H1 (cell line): ENCODE measurements at regions not wholly inside any gene's neighbourhood (a gene's known extent, or its start where the extent isn't known, plus 50 kb on each side); places are given as distances from the start of the nearest gene placed in this dataset.

Experiments
- CTCF ChIA-PET: fragments of 300-600 bp; sonication (Branson Sonifier 250); formaldehyde crosslinking; loops from one replicate; lab custom pipeline; 2021; ENCODE audit not compliant: partially characterized antibody; lab: Charles Lee
- POLR2A ChIA-PET: fragments of 300-600 bp; sonication (Branson Sonifier 250); formaldehyde crosslinking; loops from one replicate; lab custom pipeline; 2021; ENCODE audit warnings: inconsistent platforms; ENCODE audit not compliant: partially characterized antibody; lab: Charles Lee
- DNase-seq, 2 experiments: peaks; one replicate each; pipeline versions ENCODE4 v3.0.0 to v3.0.0-alpha.2; 2010 to 2022; ENCODE audit warnings: low spot score in 2 of 2, low read depth in 1 of 2, mixed read lengths in 1 of 2
- FAIRE-seq: peaks from 2 replicates; lab custom pipeline; 2011; peaks lifted over from hg19 to GRCh38; lab: Jason Lieb, UNC
- H2AFZ ChIP-seq: 2 replicates; pipeline ENCODE4 v1.8.1; 2012; ENCODE audit warnings: low read length, inconsistent platforms
- H2AK5ac ChIP-seq: 2 replicates; pipeline ENCODE4 v1.6.1; 2013; ENCODE audit warnings: low read depth, low read length
- H2BK120ac ChIP-seq: replicated peaks from 2 replicates; pipeline ENCODE3; 2013; ENCODE audit warnings: low read depth, low read length, inconsistent platforms
- H2BK12ac ChIP-seq: 2 replicates; pipeline ENCODE4 v1.6.1; 2013; ENCODE audit warnings: low read depth, low read length
- H2BK15ac ChIP-seq: 2 replicates; pipeline ENCODE4 v1.6.1; 2013; ENCODE audit warnings: low read length
- H2BK20ac ChIP-seq: 2 replicates; pipeline ENCODE4 v1.6.1; 2013; ENCODE audit warnings: low read length
- H2BK5ac ChIP-seq: 2 replicates; pipeline ENCODE4 v1.6.1; 2013; ENCODE audit warnings: low read depth, low read length
- H3K14ac ChIP-seq: 2 replicates; pipeline ENCODE4 v1.6.1; 2013; ENCODE audit warnings: inconsistent platforms; ENCODE audit not compliant: insufficient read length
- H3K18ac ChIP-seq: 2 replicates; pipeline ENCODE4 v1.6.1; 2013; ENCODE audit warnings: low read length; ENCODE audit errors: extremely low read depth
- H3K23ac ChIP-seq: 2 replicates; pipeline ENCODE4 v1.6.1; 2013; ENCODE audit warnings: inconsistent platforms; ENCODE audit not compliant: insufficient read length
- H3K23me2 ChIP-seq: 2 replicates; pipeline ENCODE4 v1.6.1; 2013; ENCODE audit warnings: low read depth, low read length
- H3K27ac ChIP-seq: 2 replicates; pipeline ENCODE4 v1.6.1; 2011; ENCODE audit warnings: low read depth, low read length, inconsistent platforms
- H3K27me3 ChIP-seq, 4 experiments: replicated peaks in 1 of 4; 1 replicate in 1 of 4; 2 replicates in 3 of 4; pipeline versions ENCODE4 v1.6.1 to v1.8.1; 2011 to 2013; ENCODE audit warnings: low read length in 3 of 4, mild to moderate bottlenecking in 3 of 4, inconsistent platforms in 2 of 4, mixed read lengths in 2 of 4, moderate library complexity in 1 of 4; ENCODE audit not compliant: control insufficient read depth in 3 of 4, insufficient read depth in 3 of 4; ENCODE audit errors: extremely low read depth in 1 of 4
- H3K36me3 ChIP-seq, 4 experiments: 2 replicates each; pipeline versions ENCODE4 v1.6.1 to v1.8.1; 2011 to 2013; ENCODE audit warnings: mild to moderate bottlenecking in 4 of 4, low read length in 3 of 4, moderate library complexity in 2 of 4, control low read depth in 1 of 4, inconsistent platforms in 1 of 4; ENCODE audit not compliant: insufficient read depth in 4 of 4, control insufficient read depth in 2 of 4
- H3K4ac ChIP-seq: replicated peaks from 2 replicates; pipeline ENCODE3; 2013; ENCODE audit warnings: low read length, low read depth, mixed read lengths, inconsistent platforms; ENCODE audit not compliant: insufficient read length
- H3K4me1 ChIP-seq, 4 experiments: replicated peaks in 1 of 4; 1 replicate in 1 of 4; 2 replicates in 3 of 4; pipeline versions ENCODE4 v1.6.1 to v1.8.1; 2011 to 2013; ENCODE audit warnings: low read length in 3 of 4, inconsistent platforms in 2 of 4, mixed read lengths in 1 of 4; ENCODE audit not compliant: insufficient read depth in 4 of 4, control insufficient read depth in 3 of 4
- H3K4me2 ChIP-seq, 2 experiments: 2 replicates each; pipeline versions ENCODE4 v1.6.1 to v1.8.1; 2011 to 2013; ENCODE audit warnings: low read depth in 2 of 2, low read length in 2 of 2, control low read depth in 1 of 2, inconsistent platforms in 1 of 2, mild to moderate bottlenecking in 1 of 2; ENCODE audit not compliant: insufficient read depth in 1 of 2
- H3K4me3 ChIP-seq, 4 experiments: fragments of 200-600, 300-600 bp in 1 of 4; sonication (generic), shearing (Covaris generic), sonication (Bioruptor Twin) in 1 of 4; 2 replicates each; pipeline versions ENCODE4 v1.5.1 to v1.8.1; 2011 to 2016; ENCODE audit warnings: low read length in 4 of 4, low read depth in 3 of 4, control low read depth in 2 of 4, inconsistent platforms in 2 of 4, mild to moderate bottlenecking in 2 of 4, mixed read lengths in 1 of 4, moderate library complexity in 1 of 4; ENCODE audit not compliant: insufficient read depth in 2 of 4; ENCODE audit errors: extremely low read depth in 1 of 4
- H3K56ac ChIP-seq: replicated peaks from 2 replicates; pipeline ENCODE3; 2013; ENCODE audit warnings: low read depth, mild to moderate bottlenecking, mixed read lengths, low read length, inconsistent platforms; ENCODE audit not compliant: insufficient read length
- H3K79me1 ChIP-seq: 2 replicates; pipeline ENCODE4 v1.6.1; 2013; ENCODE audit warnings: low read depth, low read length, control low read depth
- H3K79me2 ChIP-seq, 2 experiments: 2 replicates each; pipeline versions ENCODE4 v1.6.1 to v1.8.1; 2012 to 2013; ENCODE audit warnings: low read length in 2 of 2, mild to moderate bottlenecking in 2 of 2, inconsistent platforms in 1 of 2; ENCODE audit not compliant: insufficient read depth in 2 of 2, control insufficient read depth in 1 of 2
- H3K9ac ChIP-seq, 4 experiments: replicated peaks in 1 of 4; 1 replicate in 1 of 4; 2 replicates in 3 of 4; pipeline versions ENCODE4 v1.6.1 to v1.8.1; 2011 to 2013; ENCODE audit warnings: low read depth in 3 of 4, low read length in 3 of 4, control low read depth in 2 of 4, mild to moderate bottlenecking in 2 of 4, moderate library complexity in 2 of 4, inconsistent platforms in 1 of 4; ENCODE audit errors: extremely low read depth in 1 of 4
- H3K9me3 ChIP-seq, 2 experiments: 2 replicates each; pipeline versions ENCODE4 v1.6.1 to v1.8.1; 2012 to 2013; ENCODE audit warnings: mild to moderate bottlenecking in 2 of 2, moderate library complexity in 2 of 2, control low read depth in 1 of 2, inconsistent platforms in 1 of 2, low read depth in 1 of 2, low read length in 1 of 2, mixed read lengths in 1 of 2; ENCODE audit not compliant: insufficient read depth in 2 of 2
- H4K20me1 ChIP-seq, 2 experiments: replicated peaks in 1 of 2; 2 replicates each; pipeline versions ENCODE3 to v1.8.1; 2011 to 2013; ENCODE audit warnings: inconsistent platforms in 2 of 2, low read length in 2 of 2, mild to moderate bottlenecking in 1 of 2; ENCODE audit not compliant: insufficient read depth in 2 of 2, control insufficient read depth in 1 of 2
- H4K5ac ChIP-seq: 2 replicates; pipeline ENCODE4 v1.6.1; 2013; ENCODE audit warnings: low read length, low read depth, mixed read lengths, inconsistent platforms; ENCODE audit not compliant: insufficient read length
- H4K8ac ChIP-seq: 2 replicates; pipeline ENCODE4 v1.8.0; 2013; ENCODE audit warnings: mild to moderate bottlenecking, moderate library complexity, low read length, inconsistent platforms; ENCODE audit not compliant: insufficient read depth; ENCODE audit errors: extremely low read depth
- H4K91ac ChIP-seq: replicated peaks from 2 replicates; pipeline ENCODE3; 2013; ENCODE audit warnings: low read length, mixed read lengths, inconsistent platforms; ENCODE audit not compliant: insufficient read length
- ATF3 ChIP-seq: IDR thresholded peaks from 2 replicates; pipeline ENCODE4 v1.6.1; 2011; ENCODE audit warnings: low read depth, mild to moderate bottlenecking, low read length; ENCODE audit not compliant: insufficient read depth
- BCL11A ChIP-seq, 2 experiments: IDR thresholded peaks; one replicate each; pipeline ENCODE4 v1.6.1; 2011; ENCODE audit warnings: low read depth in 2 of 2, low read length in 2 of 2, mild to moderate bottlenecking in 2 of 2
- CHD2 ChIP-seq: IDR thresholded peaks from 2 replicates; pipeline ENCODE4 v1.6.1; 2012; ENCODE audit warnings: low read length, improper control_type of control experiment
- E2F6 ChIP-seq: IDR thresholded peaks from 2 replicates; pipeline ENCODE4 v1.6.1; 2012; ENCODE audit warnings: inconsistent platforms
- FOSL1 ChIP-seq: IDR thresholded peaks from 2 replicates; pipeline ENCODE4 v1.6.1; 2011; ENCODE audit warnings: mild to moderate bottlenecking, low read depth, low read length, moderate library complexity; ENCODE audit not compliant: insufficient read depth
- JUN ChIP-seq: IDR thresholded peaks from 2 replicates; pipeline ENCODE4 v1.6.1; 2011; ENCODE audit warnings: low read depth, mild to moderate bottlenecking, improper control_type of control experiment, low read length
- JUND ChIP-seq: IDR thresholded peaks from 2 replicates; pipeline ENCODE4 v1.6.1; 2011; ENCODE audit warnings: mild to moderate bottlenecking, improper control_type of control experiment, low read length
- MAFK ChIP-seq: IDR thresholded peaks from 2 replicates; pipeline ENCODE4 v1.6.1; 2012; ENCODE audit warnings: low read depth, mild to moderate bottlenecking, improper control_type of control experiment, low read length
- POU5F1 ChIP-seq: IDR thresholded peaks from 2 replicates; pipeline ENCODE4 v1.6.1; 2011; ENCODE audit warnings: low read depth, mild to moderate bottlenecking, low read length, moderate library complexity
- RAD21 ChIP-seq, 2 experiments: IDR thresholded peaks in 1 of 2; conservative IDR thresholded peaks in 1 of 2; 2 replicates each; pipeline ENCODE4 v1.6.1; 2011; ENCODE audit warnings: low read depth in 2 of 2, low read length in 2 of 2, improper control_type of control experiment in 1 of 2, inconsistent platforms in 1 of 2, mild to moderate bottlenecking in 1 of 2, moderate library complexity in 1 of 2
- SP2 ChIP-seq: IDR thresholded peaks from 2 replicates; pipeline ENCODE4 v1.6.1; 2012; ENCODE audit warnings: mild to moderate bottlenecking, low read length, inconsistent platforms
- SRF ChIP-seq: IDR thresholded peaks from 2 replicates; pipeline ENCODE4 v1.6.1; 2011; ENCODE audit warnings: mild to moderate bottlenecking, low read depth, low read length, moderate library complexity
- TCF12 ChIP-seq: IDR thresholded peaks from 2 replicates; pipeline ENCODE4 v1.6.1; 2011; ENCODE audit warnings: low read depth, mild to moderate bottlenecking, low read length
- ZNF274 ChIP-seq: IDR thresholded peaks from 2 replicates; pipeline ENCODE4 v1.7.0; 2012; ENCODE audit warnings: low read length, borderline replicate concordance; ENCODE audit errors: extremely low read depth
- WGBS, 2 experiments: shearing (Covaris generic) in 1 of 2; methylation state at CpG; one replicate each; pipeline versions ENCODE4 v1.1.6 to v1.1.7; 2013 to 2015; ENCODE audit warnings: low lambda C conversion rate in 2 of 2, mixed read lengths in 2 of 2, inconsistent platforms in 1 of 2, low coverage in 1 of 2, missing lambda C conversion rate in 1 of 2; ENCODE audit not compliant: insufficient replicate concordance in 2 of 2, insufficient coverage in 1 of 2, insufficient read length in 1 of 2; ENCODE audit errors: extremely low coverage in 1 of 2, missing lambda C conversion rate in 1 of 2; 5-methylcytosine and 5-hydroxymethylcytosine counted together

- no peaks in the 10 kb centered on the region for H3K23me2 ChIP-seq
- no peak overlapping the region for H2BK120ac ChIP-seq
- H2BK20ac ChIP-seq: no peak overlapping the region
- H3K36me3 ChIP-seq: no peaks in the 10 kb centered on the region
- no peak overlapping the region for H4K8ac ChIP-seq
- FAIRE-seq (no peak), DNase-seq (no peak)
- H3K18ac ChIP-seq: no peak overlapping the region
- ChIA-PET POLR2A (interaction anchor here (0.6 kb wide), 1 partner anchor 1978 kb away, joined by 3 read pairs; no protein-coding TSS in a partner anchor), CTCF (no interaction called here)
- no peak overlapping the region for H3K27ac ChIP-seq
- H3K9me3 ChIP-seq: no peaks in the 10 kb centered on the region
- no peak overlapping the region for H3K56ac ChIP-seq
- H3K79me1 ChIP-seq: no peaks in the 10 kb centered on the region
- H2AK5ac ChIP-seq: no peak overlapping the region
- no peak overlapping the region for H2BK15ac ChIP-seq
- no peak overlapping the region for H2AFZ ChIP-seq
- H2BK5ac ChIP-seq: no peak overlapping the region
- no peak overlapping the region for H4K91ac ChIP-seq
- H3K23ac ChIP-seq: no peak overlapping the region
- H3K4me1 ChIP-seq: peaks cover 0 to 6% (median 0%) of the 10 kb centered on the region in 4 experiments; a peak in 4 of 7 replicates
- H4K20me1 ChIP-seq: no peaks in the 10 kb centered on the region
- no peak overlapping the region for H3K4me2 ChIP-seq
- H3K4ac ChIP-seq: no peak overlapping the region
- H3K27me3 ChIP-seq: no peaks in the 10 kb centered on the region
- H3K14ac ChIP-seq: no peak overlapping the region
- 83% methylated on average over 1 of the region's 1 CpG; no CpG with 5 or more reads in 1 of the 2 experiments for WGBS, 2 experiments
- no peak overlapping the region for H2BK12ac ChIP-seq
- H3K79me2 ChIP-seq: no peaks in the 10 kb centered on the region
- no peak overlapping the region for H4K5ac ChIP-seq
- no peak overlapping the region for H3K4me3 ChIP-seq
- H3K9ac ChIP-seq: no peak overlapping the region
- no peak for TF ChIP-seq E2F6
- no peak for TF ChIP-seq JUND
- TF ChIP-seq ATF3: no peak
- no peak for TF ChIP-seq MAFK
- no peak for TF ChIP-seq ZNF274
- no peak for TF ChIP-seq JUN
- no peak for TF ChIP-seq SRF
- TF ChIP-seq RAD21 (IDR thresholded peaks at IDR 0.05 in 1 of 2, conservative IDR thresholded peaks at IDR 0.05 in 1 of 2; ENCODE audit: low read depth in 2 of 2, low read length in 2 of 2): no peak
- TF ChIP-seq FOSL1: no peak
- TF ChIP-seq SP2: no peak
- no peak for TF ChIP-seq BCL11A (IDR thresholded peaks at IDR 0.05; ENCODE audit: low read depth in 2 of 2, low read length in 2 of 2)
- TF ChIP-seq TCF12: no peak
- no peak for TF ChIP-seq POU5F1
- TF ChIP-seq CHD2: no peak
These were observed 911.6 kb downstream of the EFNA5 start for GRCh38 chr5:106759152-106759551.
